ENCODE measurements at regions not wholly inside any gene's neighbourhood (a gene's known extent, or its start where the extent isn't known, plus 50 kb on each side); places are given as distances from the start of the nearest gene placed in this dataset.

DNA sequence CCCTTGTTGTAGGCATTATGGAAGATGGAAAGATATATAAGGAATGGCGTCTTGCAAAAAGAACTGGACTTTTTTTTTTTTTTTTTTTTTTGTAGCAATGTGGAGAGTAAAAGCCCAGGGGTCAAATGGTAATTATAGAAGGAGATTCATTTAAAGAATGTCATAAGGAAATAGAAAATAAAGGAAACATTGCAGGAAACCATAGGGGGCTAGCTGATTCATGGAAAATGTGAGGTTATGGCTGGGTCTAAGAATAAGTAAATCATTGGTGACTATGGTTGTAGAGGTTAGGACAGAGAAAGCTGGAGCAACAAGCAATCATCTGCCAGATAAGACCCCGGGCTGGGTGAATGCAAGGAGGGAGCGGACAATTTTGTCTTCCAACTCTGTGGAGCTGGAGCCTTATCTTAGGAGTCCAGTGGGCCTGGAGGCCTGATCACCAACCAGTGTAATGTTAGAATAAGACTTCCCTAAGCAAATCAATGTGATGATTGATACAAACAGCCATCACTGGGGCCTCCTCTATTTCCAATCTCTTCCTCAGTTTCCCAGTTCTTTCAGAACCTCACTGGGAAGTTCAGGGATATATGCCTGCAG is 201.2 kb upstream of the TNP1 start:
- TF ChIP-seq, protein P1, sequence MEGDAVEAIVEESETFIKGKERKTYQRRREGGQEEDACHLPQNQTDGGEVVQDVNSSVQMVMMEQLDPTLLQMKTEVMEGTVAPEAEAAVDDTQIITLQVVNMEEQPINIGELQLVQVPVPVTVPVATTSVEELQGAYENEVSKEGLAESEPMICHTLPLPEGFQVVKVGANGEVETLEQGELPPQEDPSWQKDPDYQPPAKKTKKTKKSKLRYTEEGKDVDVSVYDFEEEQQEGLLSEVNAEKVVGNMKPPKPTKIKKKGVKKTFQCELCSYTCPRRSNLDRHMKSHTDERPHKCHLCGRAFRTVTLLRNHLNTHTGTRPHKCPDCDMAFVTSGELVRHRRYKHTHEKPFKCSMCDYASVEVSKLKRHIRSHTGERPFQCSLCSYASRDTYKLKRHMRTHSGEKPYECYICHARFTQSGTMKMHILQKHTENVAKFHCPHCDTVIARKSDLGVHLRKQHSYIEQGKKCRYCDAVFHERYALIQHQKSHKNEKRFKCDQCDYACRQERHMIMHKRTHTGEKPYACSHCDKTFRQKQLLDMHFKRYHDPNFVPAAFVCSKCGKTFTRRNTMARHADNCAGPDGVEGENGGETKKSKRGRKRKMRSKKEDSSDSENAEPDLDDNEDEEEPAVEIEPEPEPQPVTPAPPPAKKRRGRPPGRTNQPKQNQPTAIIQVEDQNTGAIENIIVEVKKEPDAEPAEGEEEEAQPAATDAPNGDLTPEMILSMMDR (IDR thresholded peaks at IDR 0.05; ENCODE audit: control extremely low read depth, extremely low read depth) = no peak
- Histone ChIP-seq H3K27ac (ENCODE audit: low read depth in 1 of 2, low read length in 1 of 2) (no peak overlapping the region), H3K27me3 (ENCODE audit: control insufficient read depth in 3 of 3, insufficient read depth in 3 of 3, low read length in 2 of 3) (no peaks in the 10 kb centered on the region), H3K36me3 (ENCODE audit: control insufficient read depth in 4 of 4, insufficient read depth in 4 of 4, low read length in 4 of 4) (no peaks in the 10 kb centered on the region), H3K4me1 (ENCODE audit: control insufficient read depth in 5 of 5, insufficient read depth in 5 of 5, low read length in 5 of 5) (peaks cover 0 to 10% (median 0%) of the 10 kb centered on the region in 5 donors), H3K9ac (ENCODE audit: insufficient read depth in 1 of 2, low read length in 2 of 2) (no peak overlapping the region), H3K9me3 (ENCODE audit: control insufficient read depth in 4 of 4, insufficient read depth in 3 of 4, low read length in 3 of 4) (peaks cover 0 to 1% (median 0%) of the 10 kb centered on the region in 4 donors), H3K4me3 (no peak overlapping the region)
- 89 to 94% methylated on average over 3 of the region's 3 CpGs for WGBS, 2 donors
- no peak for ATAC-seq (ENCODE audit: insufficient read depth, low FRiP score)
- no peak for DNase-seq

DNA sequence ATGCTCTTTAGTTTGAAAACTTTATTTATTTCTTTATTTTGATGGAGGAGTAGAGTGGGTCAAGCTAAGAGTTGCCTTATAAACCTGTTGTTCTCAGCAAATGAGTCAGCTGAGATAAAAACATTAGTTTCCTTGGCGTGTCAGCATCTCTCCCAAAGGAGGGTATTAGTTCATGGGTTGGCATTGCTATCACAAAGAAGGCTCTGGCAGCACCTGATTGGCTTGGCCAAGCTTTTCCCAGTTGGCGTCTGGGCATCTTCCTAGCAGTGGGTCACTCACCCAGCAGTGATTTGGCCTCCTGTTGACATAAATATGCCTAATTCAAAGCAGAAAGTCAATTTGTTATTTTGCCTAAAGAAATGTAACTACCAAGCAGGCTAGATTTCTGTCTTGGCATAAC is 200.7 kb upstream of the TNP1 start:
- Histone ChIP-seq H3K4me1 (ENCODE audit: control insufficient read depth in 5 of 5, insufficient read depth in 5 of 5, low read length in 5 of 5) (peaks cover 0 to 10% (median 0%) of the 10 kb centered on the region in 5 donors), H3K4me3 (no peak overlapping the region), H3K9me3 (ENCODE audit: control insufficient read depth in 4 of 4, insufficient read depth in 3 of 4, low read length in 3 of 4) (peaks cover 0 to 1% (median 0%) of the 10 kb centered on the region in 4 donors), H3K27me3 (ENCODE audit: control insufficient read depth in 3 of 3, insufficient read depth in 3 of 3, low read length in 2 of 3) (no peaks in the 10 kb centered on the region), H3K27ac (ENCODE audit: low read depth in 1 of 2, low read length in 1 of 2) (no peak overlapping the region), H3K36me3 (ENCODE audit: control insufficient read depth in 4 of 4, insufficient read depth in 4 of 4, low read length in 4 of 4) (no peaks in the 10 kb centered on the region), H3K9ac (ENCODE audit: insufficient read depth in 1 of 2, low read length in 2 of 2) (no peak overlapping the region)
- DNase-seq = no peak
- 96 to 97% methylated on average over 2 of the region's 2 CpGs for WGBS, 2 donors
- ATAC-seq (ENCODE audit: insufficient read depth, low FRiP score) = no peak
- TF ChIP-seq, protein P1 (IDR thresholded peaks at IDR 0.05; ENCODE audit: control extremely low read depth, extremely low read depth) = no peak

- peaks cover 0 to 1% (median 0%) of the 10 kb centered on the region in 4 donors for H3K9me3 ChIP-seq (ENCODE audit: control insufficient read depth in 4 of 4, insufficient read depth in 3 of 4, low read length in 3 of 4)
- peaks cover 0 to 8% (median 0%) of the 10 kb centered on the region in 5 donors for H3K4me1 ChIP-seq (ENCODE audit: control insufficient read depth in 5 of 5, insufficient read depth in 5 of 5, low read length in 5 of 5)
- ATAC-seq (ENCODE audit: insufficient read depth, low FRiP score) = no peak
- no peak overlapping the region for H3K9ac ChIP-seq (ENCODE audit: insufficient read depth in 1 of 2, low read length in 2 of 2)
- WGBS, 2 donors = 95 to 100% methylated on average over 4 of the region's 4 CpGs
- TF ChIP-seq, protein P1 (IDR thresholded peaks at IDR 0.05; ENCODE audit: control extremely low read depth, extremely low read depth) = no peak
- H3K27me3 ChIP-seq (ENCODE audit: control insufficient read depth in 3 of 3, insufficient read depth in 3 of 3, low read length in 2 of 3) = no peaks in the 10 kb centered on the region
- H3K27ac ChIP-seq (ENCODE audit: low read depth in 1 of 2, low read length in 1 of 2) = no peak overlapping the region
- no peaks in the 10 kb centered on the region for H3K36me3 ChIP-seq (ENCODE audit: control insufficient read depth in 4 of 4, insufficient read depth in 4 of 4, low read length in 4 of 4)
- no peak for DNase-seq
- H3K4me3 ChIP-seq = no peak overlapping the region
Measured at GRCh38 chr2:217058791-217059755, 199.2 kb upstream of the TNP1 start.
